ENCODE measurements at regions not wholly inside any gene's neighbourhood (a gene's known extent, or its start where the extent isn't known, plus 50 kb on each side); places are given as distances from the start of the nearest gene placed in this dataset.
"Not testable (repeated sequence)": the region's sequence is repeated elsewhere in the genome, so short reads cannot be mapped to it uniquely, and the experiment has no call there.

- Histone ChIP-seq H3K36me3 (ENCODE audit: control insufficient read depth, insufficient read depth, low read length) (no peaks in the 10 kb centered on the region), H3K27ac (ENCODE audit: low read length) (no peak overlapping the region), H3K27me3 (ENCODE audit: control insufficient read depth, insufficient read depth, low read length) (no peaks in the 10 kb centered on the region), H3K9me3 (ENCODE audit: control insufficient read depth, insufficient read depth, low read length) (no peaks in the 10 kb centered on the region), H3K4me3 (ENCODE audit: low read length) (no peak overlapping the region), H3K4me1 (ENCODE audit: control insufficient read depth, insufficient read depth, low read length) (no peaks in the 10 kb centered on the region)
- H3K27ac Mint-ChIP-seq = no peak overlapping the region
- no peaks in the 10 kb centered on the region for H3K4me1 Mint-ChIP-seq
- no peak for TF ChIP-seq CTCF (IDR thresholded peaks at IDR 0.05)
- intact Hi-C loops (cut with micrococcal nuclease) = no loop called here
- no peaks in the 10 kb centered on the region for H3K36me3 Mint-ChIP-seq
- no peaks in the 10 kb centered on the region for H3K27me3 Mint-ChIP-seq (ENCODE audit: low read depth in 2 of 2)
- no peak overlapping the region for H3K4me3 Mint-ChIP-seq
- ATAC-seq (no peak), DNase-seq (no peak)
- H3K9me3 Mint-ChIP-seq = peaks cover 8 to 12% of the 10 kb centered on the region in 2 donors
These were observed 430.7 kb upstream of the PTCHD4 start for GRCh38 chr6:48541649-48542048.

- H3K4me1 Mint-ChIP-seq = no peaks in the 10 kb centered on the region
- no peak overlapping the region for H3K4me3 ChIP-seq (ENCODE audit: low read length)
- WGBS (ENCODE audit: insufficient coverage) = 0% methylated on average over 1 of the region's 1 CpG
- intact Hi-C loops (cut with micrococcal nuclease) = no loop called here
- no peak overlapping the region for H3K4me3 Mint-ChIP-seq
- H3K27me3 ChIP-seq (ENCODE audit: control insufficient read depth, insufficient read depth, low read length) = no peaks in the 10 kb centered on the region
- no peak overlapping the region for H3K27ac Mint-ChIP-seq
- no peak for TF ChIP-seq CTCF (IDR thresholded peaks at IDR 0.05)
- H3K36me3 ChIP-seq (ENCODE audit: control insufficient read depth, insufficient read depth, low read length) = no peaks in the 10 kb centered on the region
- no peaks in the 10 kb centered on the region for H3K4me1 ChIP-seq (ENCODE audit: control insufficient read depth, insufficient read depth, low read length)
- no peaks in the 10 kb centered on the region for H3K27me3 Mint-ChIP-seq (ENCODE audit: low read depth in 2 of 2)
- ATAC-seq (no peak), DNase-seq (no peak)
- H3K36me3 Mint-ChIP-seq = no peaks in the 10 kb centered on the region
- H3K27ac ChIP-seq (ENCODE audit: low read length) = no peak overlapping the region
- peaks cover 3% of the 10 kb centered on the region for H3K9me3 ChIP-seq (ENCODE audit: control insufficient read depth, insufficient read depth, low read length)
- H3K9me3 Mint-ChIP-seq = peaks cover 4 to 5% of the 10 kb centered on the region in 2 donors
These were observed 424.6 kb upstream of the PTCHD4 start for GRCh38 chr6:48535582-48536009.

- ATAC-seq; intact Hi-C loops (cut with micrococcal nuclease); H3K4me3 ChIP-seq (ENCODE audit: low read length); H3K27ac Mint-ChIP-seq; H3K4me1 ChIP-seq (ENCODE audit: control insufficient read depth, insufficient read depth, low read length); H3K4me3 Mint-ChIP-seq; DNase-seq; H3K36me3 ChIP-seq (ENCODE audit: control insufficient read depth, insufficient read depth, low read length); H3K4me1 Mint-ChIP-seq; H3K36me3 Mint-ChIP-seq; H3K27ac ChIP-seq (ENCODE audit: low read length); H3K9me3 ChIP-seq (ENCODE audit: control insufficient read depth, insufficient read depth, low read length); H3K27me3 ChIP-seq (ENCODE audit: control insufficient read depth, insufficient read depth, low read length); H3K27me3 Mint-ChIP-seq (ENCODE audit: low read depth in 2 of 2): not testable (repeated sequence)
- WGBS (ENCODE audit: insufficient coverage) = no CpG with 5 or more reads among the region's 3 CpGs
- peaks cover 8 to 11% of the 10 kb centered on the region in 2 donors for H3K9me3 Mint-ChIP-seq
These were observed 420.0 kb upstream of the PTCHD4 start for GRCh38 chr6:48530978-48531377.

GRCh38 chr6:48525849-48526248 is 414.9 kb upstream of the PTCHD4 start:
- DNase-seq = no peak
- no peaks in the 10 kb centered on the region for H3K27me3 Mint-ChIP-seq (ENCODE audit: low read depth in 2 of 2)
- ATAC-seq = no peak

More at GRCh38 chr6:48525849-48526248, 414.9 kb upstream of the PTCHD4 start:
- no peak for TF ChIP-seq CTCF (IDR thresholded peaks at IDR 0.05)
- no peaks in the 10 kb centered on the region for H3K36me3 Mint-ChIP-seq
- no peak overlapping the region for H3K4me3 ChIP-seq (ENCODE audit: low read length)
- H3K9me3 ChIP-seq (ENCODE audit: control insufficient read depth, insufficient read depth, low read length) = no peaks in the 10 kb centered on the region
- no peaks in the 10 kb centered on the region for H3K36me3 ChIP-seq (ENCODE audit: control insufficient read depth, insufficient read depth, low read length)
- intact Hi-C loops (cut with micrococcal nuclease) = no loop called here
- H3K27me3 ChIP-seq (ENCODE audit: control insufficient read depth, insufficient read depth, low read length) = no peaks in the 10 kb centered on the region
- H3K9me3 Mint-ChIP-seq = peaks cover 9 to 14% of the 10 kb centered on the region in 2 donors
- H3K27ac Mint-ChIP-seq = no peak overlapping the region
- no peaks in the 10 kb centered on the region for H3K4me1 Mint-ChIP-seq
- 84% methylated on average over 2 of the region's 2 CpGs for WGBS (ENCODE audit: insufficient coverage)
- H3K4me1 ChIP-seq (ENCODE audit: control insufficient read depth, insufficient read depth, low read length) = no peaks in the 10 kb centered on the region
- H3K27ac ChIP-seq (ENCODE audit: low read length) = no peak overlapping the region
- no peak overlapping the region for H3K4me3 Mint-ChIP-seq

Measured in natural killer cell (primary cell).